ENCODE measurements at regions not wholly inside any gene's neighbourhood (a gene's known extent, or its start where the extent isn't known, plus 50 kb on each side); places are given as distances from the start of the nearest gene placed in this dataset.
A peak's percentile ranks its signal among the peaks of the same experiment; 100 is the strongest.

GRCh38 chr11:26053966-26054365 is 278.0 kb upstream of the ANO3 start:
- peak; percentile 2 for DNase-seq

- no peak for DNase-seq
These were observed 269.3 kb upstream of the ANO3 start for GRCh38 chr11:26062660-26063059.

GRCh38 chr11:26063915-26064314 is 268.0 kb upstream of the ANO3 start:
- no peak for DNase-seq

GRCh38 chr11:26065944-26066343 is 266.0 kb upstream of the ANO3 start:
- DNase-seq, result no peak

GRCh38 chr11:26070714-26071380 is 261.1 kb upstream of the ANO3 start:
- DNase-seq, result peak; percentile 6

- no peak for DNase-seq
These were observed 259.2 kb upstream of the ANO3 start for GRCh38 chr11:26072614-26073153.

GRCh38 chr11:26073646-26074045 is 258.3 kb upstream of the ANO3 start:
- no peak for DNase-seq

GRCh38 chr11:26076233-26076990 is 255.5 kb upstream of the ANO3 start:
- DNase-seq, result no peak

GRCh38 chr11:26078231-26078821 is 253.6 kb upstream of the ANO3 start:
- no peak for DNase-seq

- no peak for DNase-seq
These were observed 247.6 kb upstream of the ANO3 start for GRCh38 chr11:26084313-26084712.

GRCh38 chr11:26086028-26086427 is 245.9 kb upstream of the ANO3 start:
- DNase-seq, result peak; percentile 49

GRCh38 chr11:26087120-26087935 is 244.6 kb upstream of the ANO3 start:
- DNase-seq, result no peak

- DNase-seq, result no peak
These were observed 243.5 kb upstream of the ANO3 start for GRCh38 chr11:26088391-26088790.

- no peak for DNase-seq
These were observed 241.3 kb upstream of the ANO3 start for GRCh38 chr11:26090651-26091050.

- DNase-seq, result no peak
These were observed 238.7 kb upstream of the ANO3 start for GRCh38 chr11:26093206-26093605.

GRCh38 chr11:26095340-26095739 is 236.6 kb upstream of the ANO3 start:
- DNase-seq, result peak; percentile 14

GRCh38 chr11:26096451-26096850 is 235.5 kb upstream of the ANO3 start:
- no peak for DNase-seq

- no peak for DNase-seq
These were observed 229.6 kb upstream of the ANO3 start for GRCh38 chr11:26102325-26102724.

GRCh38 chr11:26105762-26106423 is 226.0 kb upstream of the ANO3 start:
- DNase-seq, result peak; percentile 6

- DNase-seq, result no peak
These were observed 225.2 kb upstream of the ANO3 start for GRCh38 chr11:26106726-26107125.

GRCh38 chr11:26109658-26110368 is 222.1 kb upstream of the ANO3 start:
- no peak for DNase-seq

GRCh38 chr11:26112264-26112663 is 219.7 kb upstream of the ANO3 start:
- no peak for DNase-seq
